Keratinocyte (primary cell): ENCODE measurements at regions not wholly inside any gene's neighbourhood (a gene's known extent, or its start where the extent isn't known, plus 50 kb on each side); places are given as distances from the start of the nearest gene placed in this dataset.

Experiments used
- DNase-seq: peaks from one replicate; pipeline ENCODE4 v3.0.0-alpha.2; 2011; ENCODE audit warnings: low read depth, missing footprints, low spot score
- FAIRE-seq: peaks from 2 replicates; lab custom pipeline; 2011; peaks lifted over from hg19 to GRCh38; lab: Jason Lieb, UNC
- H2AFZ ChIP-seq: 2 replicates; pipeline ENCODE4 v1.6.0; 2012; ENCODE audit warnings: low read length, control low read depth, inconsistent platforms; ENCODE audit not compliant: control insufficient read depth
- H3K27ac ChIP-seq: 2 replicates; pipeline ENCODE4 v1.5.1; 2011; ENCODE audit warnings: low read length; ENCODE audit not compliant: control insufficient read depth, insufficient read depth
- H3K27me3 ChIP-seq: 3 replicates; pipeline ENCODE4 v1.6.0; 2011; ENCODE audit warnings: low read length; ENCODE audit not compliant: control insufficient read depth, insufficient read depth; ENCODE audit errors: extremely low read depth
- H3K36me3 ChIP-seq, 2 experiments: 2 replicates in 1 of 2; 3 replicates in 1 of 2; pipeline ENCODE4 v1.5.1; 2011; ENCODE audit warnings: low read length in 2 of 2, mild to moderate bottlenecking in 1 of 2; ENCODE audit not compliant: control insufficient read depth in 2 of 2, insufficient read depth in 2 of 2; ENCODE audit errors: extremely low read depth in 1 of 2
- H3K4me1 ChIP-seq: 3 replicates; pipeline ENCODE4 v1.5.1; 2011; ENCODE audit warnings: low read length; ENCODE audit not compliant: control insufficient read depth, insufficient read depth; ENCODE audit errors: extremely low read depth
- H3K4me2 ChIP-seq: 3 replicates; pipeline ENCODE4 v1.6.0; 2011; ENCODE audit warnings: low read depth, low read length; ENCODE audit not compliant: control insufficient read depth, insufficient read depth; ENCODE audit errors: extremely low read depth
- H3K4me3 ChIP-seq, 3 experiments: fragments of 200-600 bp in 1 of 3; sonication (generic) in 1 of 3; 2 replicates in 2 of 3; 3 replicates in 1 of 3; pipeline ENCODE4 v1.5.1; 2011 to 2016; ENCODE audit warnings: low read length in 3 of 3, mild to moderate bottlenecking in 3 of 3, control low read depth in 2 of 3, inconsistent platforms in 1 of 3, low read depth in 1 of 3, mixed read lengths in 1 of 3, mixed run types in 1 of 3, moderate library complexity in 1 of 3; ENCODE audit not compliant: control insufficient read depth in 2 of 3, insufficient read depth in 2 of 3; ENCODE audit errors: extremely low read depth in 1 of 3
- H3K79me2 ChIP-seq: 2 replicates; pipeline ENCODE4 v1.6.0; 2012; ENCODE audit warnings: low read length; ENCODE audit not compliant: control insufficient read depth, insufficient read depth
- H3K9ac ChIP-seq: 3 replicates; pipeline ENCODE4 v1.6.0; 2011; ENCODE audit warnings: low read length; ENCODE audit not compliant: control insufficient read depth, insufficient read depth; ENCODE audit errors: extremely low read depth
- H3K9me1 ChIP-seq: 3 replicates; pipeline ENCODE4 v1.6.0; 2011; ENCODE audit warnings: low read length; ENCODE audit not compliant: control insufficient read depth, insufficient read depth; ENCODE audit errors: extremely low read depth
- H3K9me3 ChIP-seq: 2 replicates; pipeline ENCODE4 v1.5.1; 2012; ENCODE audit warnings: low read depth, low read length; ENCODE audit not compliant: control insufficient read depth
- H4K20me1 ChIP-seq: 3 replicates; pipeline ENCODE4 v1.6.0; 2011; ENCODE audit warnings: low read length; ENCODE audit not compliant: control insufficient read depth, insufficient read depth; ENCODE audit errors: extremely low read depth
- CTCF ChIP-seq, 3 experiments: IDR thresholded peaks in 1 of 3; conservative IDR thresholded peaks in 1 of 3; optimal IDR thresholded peaks in 1 of 3; 2 replicates in 2 of 3; 3 replicates in 1 of 3; pipeline versions ENCODE3 to v1.5.1; 2011; ENCODE audit warnings: low read length in 3 of 3, mild to moderate bottlenecking in 3 of 3, moderate library complexity in 2 of 3, control low read depth in 1 of 3, inconsistent platforms in 1 of 3; ENCODE audit not compliant: insufficient read depth in 2 of 3; ENCODE audit errors: extremely low read depth in 1 of 3
- EZH2 ChIP-seq: IDR thresholded peaks from one replicate; pipeline ENCODE4 v1.6.1; 2012; ENCODE audit warnings: inconsistent platforms, mild to moderate bottlenecking, low read length, moderate library complexity
- dilution Hi-C: fragments of 300-500 bp; cut with MboI; formaldehyde crosslinking; loops from one replicate; pipeline ENCODE4 v1.7.0; 2020; ENCODE audit warnings: low sequenced_read_pairs; ENCODE audit not compliant: extremely low pct_ligation_motif_present

GRCh38 chr7:52682993-52683392, 352.4 kb upstream of the POM121L12 start:
- Histone ChIP-seq H3K4me3 (no peak overlapping the region), H3K36me3 (no peaks in the 10 kb centered on the region), H3K9me3 (no peaks in the 10 kb centered on the region), H2AFZ (no peak overlapping the region), H3K27ac (no peak overlapping the region), H3K4me2 (no peak overlapping the region), H3K27me3 (no peaks in the 10 kb centered on the region), H4K20me1 (no peaks in the 10 kb centered on the region), H3K79me2 (no peaks in the 10 kb centered on the region), H3K4me1 (no peaks in the 10 kb centered on the region), H3K9ac (no peak overlapping the region), H3K9me1 (no peaks in the 10 kb centered on the region)
- dilution Hi-C loops: no loop called here
- no peak for FAIRE-seq
- DNase-seq: no peak
- no peak for TF ChIP-seq CTCF (optimal IDR thresholded peaks at IDR 0.05 in 1 of 3, IDR thresholded peaks at IDR 0.05 in 1 of 3, conservative IDR thresholded peaks at IDR 0.05 in 1 of 3; ENCODE audit: extremely low read depth in 1 of 3, insufficient read depth in 2 of 3, low read length in 3 of 3)

GRCh38 chr7:52670608-52671225, 364.7 kb upstream of the POM121L12 start:
- DNase-seq (no peak), FAIRE-seq (no peak)
- no peak overlapping the region for H3K4me2 ChIP-seq

More at GRCh38 chr7:52670608-52671225, 364.7 kb upstream of the POM121L12 start:
- no peaks in the 10 kb centered on the region for H3K4me1 ChIP-seq
- no peak for TF ChIP-seq CTCF (optimal IDR thresholded peaks at IDR 0.05 in 1 of 3, IDR thresholded peaks at IDR 0.05 in 1 of 3, conservative IDR thresholded peaks at IDR 0.05 in 1 of 3; ENCODE audit: extremely low read depth in 1 of 3, insufficient read depth in 2 of 3, low read length in 3 of 3)
- TF ChIP-seq EZH2: no peak
- no peak overlapping the region for H2AFZ ChIP-seq
- H3K27me3 ChIP-seq: no peaks in the 10 kb centered on the region
- H3K9me1 ChIP-seq: no peaks in the 10 kb centered on the region
- dilution Hi-C loops: no loop called here
- H3K36me3 ChIP-seq: no peaks in the 10 kb centered on the region
- no peaks in the 10 kb centered on the region for H3K9me3 ChIP-seq
- no peak overlapping the region for H3K9ac ChIP-seq
- no peak overlapping the region for H3K27ac ChIP-seq
- no peaks in the 10 kb centered on the region for H3K79me2 ChIP-seq
- no peaks in the 10 kb centered on the region for H4K20me1 ChIP-seq
- H3K4me3 ChIP-seq: no peak overlapping the region
